SK-N-SH (cell line): ENCODE measurements at regions not wholly inside any gene's neighbourhood (a gene's known extent, or its start where the extent isn't known, plus 50 kb on each side); places are given as distances from the start of the nearest gene placed in this dataset.

Experiments used
- CTCF ChIA-PET: fragments of 300-600, 350-600 bp; formaldehyde crosslinking; extraction: SDS; loops from one replicate; lab custom pipeline; 2021; lab: Yijun Ruan, JAX
- POLR2A ChIA-PET: fragments of 350-600 bp; sonication (Branson Sonifier 250); formaldehyde crosslinking; extraction: SDS; loops from one replicate; lab custom pipeline; 2020; ENCODE audit warnings: antibody characterized with exemption, inconsistent platforms; lab: Yijun Ruan, JAX
- DNase-seq: peaks from one replicate; pipeline ENCODE4 v3.0.0; 2012
- H2AFZ ChIP-seq: fragments of 200-600 bp; sonication (generic); 2 replicates; pipeline ENCODE4 v1.8.1; 2016; ENCODE audit warnings: antibody characterized with exemption, mild to moderate bottlenecking, low read depth
- H3F3A ChIP-seq: fragments of 200-600 bp; sonication (generic); replicated peaks from 2 replicates; pipeline ENCODE3; 2016; ENCODE audit warnings: antibody characterized with exemption, mild to moderate bottlenecking; ENCODE audit not compliant: insufficient read depth
- H3K27ac ChIP-seq, 2 experiments: fragments of 200-500 bp in 1 of 2; fragments of 200-600 bp in 1 of 2; sonication (Bioruptor generic) in 1 of 2; sonication (generic), shearing (Covaris generic) in 1 of 2; 2 replicates each; pipeline versions ENCODE4 v1.5.1 to v1.6.1; 2014 to 2016; ENCODE audit warnings: low read depth in 2 of 2, inconsistent platforms in 1 of 2, low read length in 1 of 2, mild to moderate bottlenecking in 1 of 2, mixed read lengths in 1 of 2
- H3K27me3 ChIP-seq: fragments of 200-600 bp; sonication (generic), shearing (Covaris generic); 2 replicates; pipeline ENCODE4 v1.6.1; 2016; ENCODE audit warnings: mixed run types; ENCODE audit not compliant: insufficient read depth
- H3K36me3 ChIP-seq, 2 experiments: fragments of 200-500 bp in 1 of 2; fragments of 200-600 bp in 1 of 2; sonication (Bioruptor generic) in 1 of 2; sonication (generic) in 1 of 2; replicated peaks in 1 of 2; 2 replicates each; pipeline versions ENCODE3 to v1.5.1; 2014 to 2016; ENCODE audit warnings: low read length in 1 of 2, mild to moderate bottlenecking in 1 of 2; ENCODE audit not compliant: insufficient read depth in 2 of 2, control insufficient read depth in 1 of 2
- H3K4me1 ChIP-seq, 2 experiments: fragments of 200-500 bp in 1 of 2; fragments of 200-600 bp in 1 of 2; sonication (Bioruptor generic) in 1 of 2; sonication (generic), shearing (Covaris generic) in 1 of 2; 2 replicates each; pipeline versions ENCODE4 v1.5.1 to v1.6.1; 2014 to 2016; ENCODE audit warnings: low read depth in 1 of 2, low read length in 1 of 2, mixed run types in 1 of 2; ENCODE audit not compliant: insufficient read depth in 2 of 2, control insufficient read depth in 1 of 2
- H3K4me2 ChIP-seq: fragments of 200-600 bp; sonication (generic), shearing (Covaris generic); 2 replicates; pipeline ENCODE4 v1.6.1; 2017; ENCODE audit warnings: mixed run types
- H3K4me3 ChIP-seq, 2 experiments: fragments of 200-500 bp in 1 of 2; fragments of 200-600 bp in 1 of 2; sonication (Bioruptor generic) in 1 of 2; sonication (generic), shearing (Covaris generic) in 1 of 2; 2 replicates each; pipeline versions ENCODE4 v1.5.1 to v1.8.1; 2014 to 2016; ENCODE audit warnings: low read depth in 2 of 2, inconsistent platforms in 1 of 2, low read length in 1 of 2, mild to moderate bottlenecking in 1 of 2, mixed read lengths in 1 of 2, moderate library complexity in 1 of 2
- H3K79me2 ChIP-seq: fragments of 200-600 bp; sonication (generic); 2 replicates; pipeline ENCODE4 v1.8.1; 2017; ENCODE audit warnings: mild to moderate bottlenecking; ENCODE audit not compliant: insufficient read depth
- H3K9ac ChIP-seq: fragments of 200-600 bp; sonication (generic); 2 replicates; pipeline ENCODE4 v1.6.1; 2017; ENCODE audit warnings: mixed run types
- H3K9me2 ChIP-seq: fragments of 200-600 bp; sonication (generic); 2 replicates; pipeline ENCODE4 v1.6.1; 2017; ENCODE audit warnings: mixed run types
- H3K9me3 ChIP-seq: fragments of 200-600 bp; sonication (generic); 2 replicates; pipeline ENCODE4 v1.6.1; 2017; ENCODE audit warnings: mixed run types, mild to moderate bottlenecking, moderate library complexity
- H4K20me1 ChIP-seq: fragments of 200-600 bp; sonication (generic); 2 replicates; pipeline ENCODE4 v1.6.1; 2017; ENCODE audit warnings: mild to moderate bottlenecking, mixed run types; ENCODE audit not compliant: insufficient read depth
- CHD2 ChIP-seq: fragments of 150-350 bp; IDR thresholded peaks from 2 replicates; pipeline ENCODE4 v1.6.1; 2018; ENCODE audit warnings: low read length; ENCODE audit not compliant: partially characterized antibody
- ELF1 ChIP-seq: IDR thresholded peaks from 2 replicates; pipeline ENCODE4 v1.4.0; 2012
- EP300 ChIP-seq, 2 experiments: IDR thresholded peaks; 2 replicates each; pipeline versions ENCODE4 v1.4.0 to v1.6.1; 2012; ENCODE audit warnings: borderline replicate concordance in 1 of 2, low read depth in 1 of 2, low read length in 1 of 2
- FOSL2 ChIP-seq: IDR thresholded peaks from 2 replicates; pipeline ENCODE4 v1.4.0; 2012; ENCODE audit warnings: low read depth, mild to moderate bottlenecking, moderate library complexity, borderline replicate concordance
- FOXJ3 ChIP-seq: sonication (generic); formaldehyde crosslinking; IDR thresholded peaks from 2 replicates; pipeline ENCODE4 v1.5.1; 2020; ENCODE audit warnings: mild to moderate bottlenecking, missing genetic modification reagents
- FOXM1 ChIP-seq: IDR thresholded peaks from 2 replicates; pipeline ENCODE4 v1.4.0; 2012; ENCODE audit warnings: low read depth, mild to moderate bottlenecking
- GATA2 ChIP-seq: sonication (generic); formaldehyde crosslinking; IDR thresholded peaks from 2 replicates; pipeline ENCODE4 v1.5.0; 2020; ENCODE audit warnings: mild to moderate bottlenecking, missing genetic modification reagents
- MAX ChIP-seq: IDR thresholded peaks from 2 replicates; pipeline ENCODE4 v1.4.0; 2012; ENCODE audit warnings: low read depth
- MEF2A ChIP-seq: IDR thresholded peaks from 2 replicates; pipeline ENCODE4 v1.4.0; 2012; ENCODE audit warnings: low read depth, borderline replicate concordance
- MXI1 ChIP-seq: IDR thresholded peaks from 2 replicates; pipeline ENCODE4 v1.6.1; 2012; ENCODE audit warnings: mild to moderate bottlenecking, low read depth, low read length, improper control_type of control experiment
- NFIC ChIP-seq: IDR thresholded peaks from 2 replicates; pipeline ENCODE4 v1.4.0; 2012; ENCODE audit warnings: borderline replicate concordance
- POLR2AphosphoS5 ChIP-seq: IDR thresholded peaks from 2 replicates; pipeline ENCODE4 v1.6.1; 2012; ENCODE audit warnings: low read depth, low read length
- RAD21 ChIP-seq: IDR thresholded peaks from 2 replicates; pipeline ENCODE4 v1.6.1; 2012; ENCODE audit warnings: mild to moderate bottlenecking, low read length
- RFX5 ChIP-seq: IDR thresholded peaks from 2 replicates; pipeline ENCODE4 v1.6.1; 2012; ENCODE audit warnings: mild to moderate bottlenecking, improper control_type of control experiment, low read length
- TCF12 ChIP-seq: IDR thresholded peaks from 2 replicates; pipeline ENCODE4 v1.4.0; 2012
- TEAD4 ChIP-seq: IDR thresholded peaks from 2 replicates; pipeline ENCODE4 v1.4.0; 2012; ENCODE audit warnings: mild to moderate bottlenecking, borderline replicate concordance; ENCODE audit not compliant: insufficient read depth
- YY1 ChIP-seq: IDR thresholded peaks from 2 replicates; pipeline ENCODE4 v1.4.0; 2012; ENCODE audit warnings: low read depth, mild to moderate bottlenecking
- WGBS: methylation state at CpG from one replicate; pipeline ENCODE4 v1.1.6; 2017; ENCODE audit warnings: low lambda C conversion rate; 5-methylcytosine and 5-hydroxymethylcytosine counted together
- TF ChIP-seq, protein P1 (sequence below): fragments of 150-350 bp; IDR thresholded peaks from 2 replicates; pipeline ENCODE4 v1.6.1; 2017; ENCODE audit warnings: antibody characterized with exemption, low read length, low read depth, borderline replicate concordance
- TF ChIP-seq, protein P2 (sequence below): fragments of 150-350 bp; IDR thresholded peaks from 2 replicates; pipeline ENCODE4 v1.6.1; 2016; ENCODE audit warnings: mild to moderate bottlenecking, low read depth, low read length
- TF ChIP-seq, protein P3 (sequence below): IDR thresholded peaks from 2 replicates; pipeline ENCODE4 v1.6.1; 2012; ENCODE audit warnings: mild to moderate bottlenecking, low read depth, low read length, moderate library complexity

- Histone ChIP-seq H3K79me2 (no peaks in the 10 kb centered on the region), H3K9ac (no peak overlapping the region), H3K27ac (no peak overlapping the region), H3K4me3 (no peak overlapping the region), H3K36me3 (no peaks in the 10 kb centered on the region), H3K9me2 (no peaks in the 10 kb centered on the region), H2AFZ (no peak overlapping the region), H3K4me1 (no peaks in the 10 kb centered on the region), H3F3A (no peaks in the 10 kb centered on the region), H3K4me2 (no peak overlapping the region), H4K20me1 (no peaks in the 10 kb centered on the region), H3K9me3 (no peaks in the 10 kb centered on the region), H3K27me3 (no peaks in the 10 kb centered on the region)
- no peak for DNase-seq
- 25% methylated on average over 1 of the region's 1 CpG for WGBS
- POLR2A ChIA-PET: no interaction called here
- CTCF ChIA-PET: interaction anchor here (0.7 kb wide), 1 partner anchor 293 kb away, joined by 3 read pairs; no protein-coding TSS in a partner anchor
- TF ChIP-seq ELF1: no peak
- no peak for TF ChIP-seq TCF12
- no peak for TF ChIP-seq FOSL2
- TF ChIP-seq MEF2A: no peak
- TF ChIP-seq EP300 (IDR thresholded peaks at IDR 0.05; ENCODE audit: borderline replicate concordance in 1 of 2, low read depth in 1 of 2, low read length in 1 of 2): no peak
- TF ChIP-seq GATA2 (CRISPR knock-in tag): no peak
- TF ChIP-seq, protein P1, sequence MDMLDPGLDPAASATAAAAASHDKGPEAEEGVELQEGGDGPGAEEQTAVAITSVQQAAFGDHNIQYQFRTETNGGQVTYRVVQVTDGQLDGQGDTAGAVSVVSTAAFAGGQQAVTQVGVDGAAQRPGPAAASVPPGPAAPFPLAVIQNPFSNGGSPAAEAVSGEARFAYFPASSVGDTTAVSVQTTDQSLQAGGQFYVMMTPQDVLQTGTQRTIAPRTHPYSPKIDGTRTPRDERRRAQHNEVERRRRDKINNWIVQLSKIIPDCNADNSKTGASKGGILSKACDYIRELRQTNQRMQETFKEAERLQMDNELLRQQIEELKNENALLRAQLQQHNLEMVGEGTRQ: no peak
- no peak for TF ChIP-seq MAX
- no peak for TF ChIP-seq YY1
- TF ChIP-seq NFIC: no peak
- TF ChIP-seq, protein P2, sequence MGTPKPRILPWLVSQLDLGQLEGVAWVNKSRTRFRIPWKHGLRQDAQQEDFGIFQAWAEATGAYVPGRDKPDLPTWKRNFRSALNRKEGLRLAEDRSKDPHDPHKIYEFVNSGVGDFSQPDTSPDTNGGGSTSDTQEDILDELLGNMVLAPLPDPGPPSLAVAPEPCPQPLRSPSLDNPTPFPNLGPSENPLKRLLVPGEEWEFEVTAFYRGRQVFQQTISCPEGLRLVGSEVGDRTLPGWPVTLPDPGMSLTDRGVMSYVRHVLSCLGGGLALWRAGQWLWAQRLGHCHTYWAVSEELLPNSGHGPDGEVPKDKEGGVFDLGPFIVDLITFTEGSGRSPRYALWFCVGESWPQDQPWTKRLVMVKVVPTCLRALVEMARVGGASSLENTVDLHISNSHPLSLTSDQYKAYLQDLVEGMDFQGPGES: no peak
- TF ChIP-seq, protein P3, sequence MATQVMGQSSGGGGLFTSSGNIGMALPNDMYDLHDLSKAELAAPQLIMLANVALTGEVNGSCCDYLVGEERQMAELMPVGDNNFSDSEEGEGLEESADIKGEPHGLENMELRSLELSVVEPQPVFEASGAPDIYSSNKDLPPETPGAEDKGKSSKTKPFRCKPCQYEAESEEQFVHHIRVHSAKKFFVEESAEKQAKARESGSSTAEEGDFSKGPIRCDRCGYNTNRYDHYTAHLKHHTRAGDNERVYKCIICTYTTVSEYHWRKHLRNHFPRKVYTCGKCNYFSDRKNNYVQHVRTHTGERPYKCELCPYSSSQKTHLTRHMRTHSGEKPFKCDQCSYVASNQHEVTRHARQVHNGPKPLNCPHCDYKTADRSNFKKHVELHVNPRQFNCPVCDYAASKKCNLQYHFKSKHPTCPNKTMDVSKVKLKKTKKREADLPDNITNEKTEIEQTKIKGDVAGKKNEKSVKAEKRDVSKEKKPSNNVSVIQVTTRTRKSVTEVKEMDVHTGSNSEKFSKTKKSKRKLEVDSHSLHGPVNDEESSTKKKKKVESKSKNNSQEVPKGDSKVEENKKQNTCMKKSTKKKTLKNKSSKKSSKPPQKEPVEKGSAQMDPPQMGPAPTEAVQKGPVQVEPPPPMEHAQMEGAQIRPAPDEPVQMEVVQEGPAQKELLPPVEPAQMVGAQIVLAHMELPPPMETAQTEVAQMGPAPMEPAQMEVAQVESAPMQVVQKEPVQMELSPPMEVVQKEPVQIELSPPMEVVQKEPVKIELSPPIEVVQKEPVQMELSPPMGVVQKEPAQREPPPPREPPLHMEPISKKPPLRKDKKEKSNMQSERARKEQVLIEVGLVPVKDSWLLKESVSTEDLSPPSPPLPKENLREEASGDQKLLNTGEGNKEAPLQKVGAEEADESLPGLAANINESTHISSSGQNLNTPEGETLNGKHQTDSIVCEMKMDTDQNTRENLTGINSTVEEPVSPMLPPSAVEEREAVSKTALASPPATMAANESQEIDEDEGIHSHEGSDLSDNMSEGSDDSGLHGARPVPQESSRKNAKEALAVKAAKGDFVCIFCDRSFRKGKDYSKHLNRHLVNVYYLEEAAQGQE: no peak
- TF ChIP-seq RAD21: no peak
- TF ChIP-seq CHD2: no peak
- TF ChIP-seq POLR2AphosphoS5: no peak
- no peak for TF ChIP-seq RFX5
- TF ChIP-seq FOXJ3 (CRISPR knock-in tag): no peak
- TF ChIP-seq FOXM1: no peak
- TF ChIP-seq MXI1: no peak
- no peak for TF ChIP-seq TEAD4
These were observed 87.7 kb upstream of the EGR2 start for GRCh38 chr10:62903828-62904227.
